NAMALWA (cell line): ENCODE measurements at regions not wholly inside any gene's neighbourhood (a gene's known extent, or its start where the extent isn't known, plus 50 kb on each side); places are given as distances from the start of the nearest gene placed in this dataset.

Experiments used
- DNase-seq: peaks from one replicate; pipeline ENCODE4 v3.0.0-alpha.2; 2015; ENCODE audit warnings: low spot score

GRCh38 chr15:47366884-47367283, 350.4 kb upstream of the SEMA6D start:
- no peak for DNase-seq

DNA sequence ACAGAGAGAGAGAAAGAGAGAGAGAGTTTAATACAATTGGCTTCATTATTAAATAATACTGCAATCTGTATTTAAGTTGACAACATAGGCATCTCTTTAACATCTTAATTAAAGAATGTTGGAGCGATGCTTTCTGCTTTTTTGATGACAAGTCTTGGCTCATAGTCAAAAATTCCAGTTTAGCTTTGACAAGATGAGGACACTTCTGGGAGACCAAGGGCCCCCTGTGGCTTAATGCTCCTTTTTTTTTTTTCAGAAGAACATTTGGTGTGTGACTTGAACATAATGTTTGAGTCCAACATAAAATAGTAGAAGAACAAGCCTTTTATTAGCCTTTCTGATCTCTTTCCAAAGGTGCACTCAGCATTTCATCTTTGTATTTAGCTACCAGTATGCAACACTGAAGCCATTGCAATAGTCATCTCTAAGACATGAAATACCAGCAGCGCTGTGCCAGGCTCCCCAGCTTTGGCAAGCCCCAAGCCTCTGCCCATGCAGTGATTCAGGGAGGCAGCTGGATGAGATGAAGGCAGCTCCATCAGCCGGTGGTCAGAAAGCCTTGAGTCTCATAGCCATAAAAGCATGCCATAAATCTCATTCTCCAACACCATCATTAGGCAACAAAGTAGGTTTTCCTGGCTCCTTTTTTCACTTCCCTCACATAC, 349.4 kb upstream of the SEMA6D start:
- no peak for DNase-seq

DNA sequence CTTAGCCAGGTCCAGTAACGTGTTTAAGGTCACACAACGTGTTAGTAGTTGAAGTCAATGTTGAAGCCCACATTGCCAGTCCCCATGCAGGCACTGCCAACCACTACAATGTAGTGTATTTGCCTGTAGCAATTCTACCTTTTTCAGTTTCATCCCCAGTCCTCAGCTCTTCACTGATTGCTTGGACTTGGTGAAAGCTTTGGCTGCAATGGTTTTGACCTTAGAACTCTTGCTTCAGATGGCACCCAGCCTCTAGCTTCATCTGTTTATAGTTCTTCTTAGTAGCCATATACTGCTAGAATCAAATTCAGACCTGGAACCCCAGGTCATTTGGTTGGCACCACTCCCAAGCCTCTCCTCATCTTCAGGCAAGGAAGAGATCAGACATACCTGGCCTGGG, 345.4 kb upstream of the SEMA6D start:
- DNase-seq, result no peak

DNA sequence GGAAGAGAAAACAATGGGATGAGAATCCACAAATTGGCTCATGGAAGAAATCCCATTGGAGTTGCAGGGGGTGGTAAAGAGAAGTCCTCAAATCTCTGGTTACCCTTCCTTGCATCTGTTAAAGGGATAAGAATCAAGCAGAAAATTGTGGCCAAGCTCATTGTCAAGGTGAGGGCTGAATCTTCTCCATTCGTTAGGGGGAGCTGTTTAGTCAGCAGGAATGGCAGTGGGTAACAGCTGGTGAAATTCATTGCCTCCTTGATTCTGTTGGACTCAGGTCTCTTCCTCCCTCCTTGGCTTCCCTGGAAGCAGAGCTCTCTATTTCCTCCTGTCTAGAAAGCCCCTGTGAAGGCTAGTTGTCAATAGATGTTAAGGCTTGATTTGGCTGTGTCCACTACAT, 343.1 kb upstream of the SEMA6D start:
- peak; percentile 9 for DNase-seq

- no peak for DNase-seq
Measured at GRCh38 chr15:47376190-47376589, 341.1 kb upstream of the SEMA6D start.

DNA sequence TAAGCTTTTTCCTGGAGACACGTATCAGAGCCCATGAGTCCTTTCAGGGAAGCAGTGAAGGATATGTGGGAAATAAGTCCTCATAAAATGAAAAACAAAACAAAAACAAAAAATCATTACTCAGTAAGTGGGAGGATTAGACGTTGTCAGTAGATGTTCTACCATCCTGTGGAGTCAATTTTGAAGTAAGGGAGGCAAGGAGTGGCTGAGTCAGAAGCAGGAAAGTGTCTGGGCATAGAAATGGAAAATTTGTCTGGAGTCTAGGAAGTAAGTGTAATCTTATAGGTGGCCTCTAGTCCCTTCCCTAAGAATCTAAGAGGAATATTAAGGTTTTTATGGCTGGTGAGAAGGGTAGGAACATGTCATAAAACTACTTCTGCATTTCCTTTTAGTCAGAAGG, 339.8 kb upstream of the SEMA6D start:
- no peak for DNase-seq

- DNase-seq, result no peak
Measured at GRCh38 chr15:47378527-47378926, 338.8 kb upstream of the SEMA6D start.

- DNase-seq, result no peak
Measured at GRCh38 chr15:47383102-47383501, 334.2 kb upstream of the SEMA6D start.

GRCh38 chr15:47383801-47384200, 333.5 kb upstream of the SEMA6D start:
- DNase-seq, result no peak

DNA sequence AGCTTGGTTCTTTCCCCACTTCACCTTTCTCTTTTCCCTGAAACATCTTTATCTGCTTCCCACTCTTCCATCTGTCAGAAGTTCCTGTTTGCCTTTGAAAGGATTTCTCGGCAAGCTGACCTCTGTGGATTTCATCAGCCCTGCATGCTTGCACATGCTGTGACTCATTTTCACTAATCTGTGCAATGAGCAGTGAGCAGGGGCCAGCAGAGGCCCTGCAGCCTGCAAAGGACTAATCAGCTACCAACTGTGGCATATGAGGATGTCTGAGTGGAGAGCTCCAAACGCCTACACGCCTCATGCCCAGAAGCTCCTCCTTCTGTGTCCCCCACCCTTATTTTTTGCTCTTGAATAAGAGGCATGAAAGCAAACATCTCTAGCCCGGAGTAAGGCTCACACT, 333.0 kb upstream of the SEMA6D start:
- DNase-seq, result no peak

DNA sequence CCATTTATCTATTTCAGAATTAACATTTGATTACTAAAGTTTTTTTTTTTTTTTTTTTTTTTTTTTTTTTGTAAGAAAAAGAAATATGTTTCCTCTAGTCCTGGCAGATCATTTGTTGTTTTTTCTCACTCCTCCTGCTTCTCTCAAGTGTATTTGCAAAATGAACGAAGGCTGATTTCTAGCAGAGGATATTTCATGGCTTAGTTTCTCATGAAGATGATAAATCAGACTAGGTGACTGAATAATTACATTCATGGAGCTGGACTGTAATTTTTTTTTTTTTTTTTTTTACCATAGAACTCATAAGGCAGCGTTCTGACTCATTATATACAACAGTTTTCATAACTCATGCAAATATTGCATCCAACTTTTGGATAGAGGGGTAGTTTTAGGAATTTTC, 332.5 kb upstream of the SEMA6D start:
- no peak for DNase-seq

DNA sequence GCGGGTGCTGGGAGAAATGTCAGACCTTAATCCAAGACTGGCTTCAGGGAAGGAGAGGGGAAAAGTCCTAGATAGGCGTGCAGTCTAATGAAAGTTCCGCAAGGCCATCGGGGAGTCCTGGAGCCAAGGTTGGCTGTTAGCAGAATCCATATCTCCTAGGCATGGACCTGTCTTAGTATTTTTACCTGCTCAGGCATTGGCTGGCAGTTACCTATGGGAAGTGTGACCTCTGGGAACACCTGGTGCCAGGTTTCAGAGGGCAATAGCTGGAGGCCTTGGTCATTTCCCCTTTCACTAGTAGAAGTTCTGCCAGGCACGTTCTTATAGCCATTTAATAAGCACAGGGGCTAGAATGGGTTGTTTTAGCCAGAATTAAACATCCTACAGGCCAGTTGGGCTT, 330.8 kb upstream of the SEMA6D start:
- no peak for DNase-seq

DNA sequence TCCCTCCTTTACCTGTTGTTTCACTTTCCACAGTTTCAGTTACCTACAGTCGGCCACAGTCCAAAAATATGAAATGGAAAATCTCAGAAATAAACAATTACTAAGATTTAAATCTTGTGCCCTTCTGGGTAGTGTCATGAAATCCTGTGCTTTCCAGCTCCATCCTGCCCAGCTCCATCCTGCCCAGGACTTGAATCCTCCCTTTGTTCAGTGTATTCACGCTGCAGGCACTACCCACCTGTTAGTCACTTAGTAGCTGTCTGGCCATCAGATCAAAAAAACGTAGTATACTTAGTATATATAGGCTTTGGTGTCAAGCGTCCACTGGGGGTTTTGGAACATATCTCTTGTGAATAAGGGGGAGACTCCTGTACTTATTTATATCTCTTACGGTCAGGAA, 329.0 kb upstream of the SEMA6D start:
- no peak for DNase-seq

DNA sequence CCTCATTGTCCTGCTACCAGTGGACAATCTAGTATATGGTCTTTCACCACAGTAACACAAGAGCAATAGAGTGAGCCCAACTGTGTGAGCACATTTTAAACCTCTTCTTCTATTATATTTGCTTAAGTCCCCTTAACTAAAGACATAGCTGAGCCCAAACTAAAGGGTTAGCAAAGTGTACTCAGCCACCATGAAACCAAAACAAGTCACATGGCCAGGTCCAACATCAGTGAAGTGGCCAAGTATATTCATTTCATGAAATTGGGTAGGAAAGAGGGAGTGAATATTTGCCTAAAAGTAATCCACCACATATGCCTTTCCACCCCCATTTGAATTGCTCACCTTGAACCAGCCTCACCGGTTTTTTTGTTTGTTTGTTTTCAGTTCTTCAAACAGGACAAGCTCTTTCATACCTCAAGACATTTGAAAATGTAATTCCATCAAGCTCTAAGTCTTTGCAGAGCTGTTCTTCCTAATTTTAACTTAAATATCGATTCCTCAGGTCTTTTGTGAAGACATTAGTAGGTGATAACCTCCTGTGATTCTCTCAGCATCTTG, 327.0 kb upstream of the SEMA6D start:
- no peak for DNase-seq

- DNase-seq, result no peak
Measured at GRCh38 chr15:47394286-47394809, 323.0 kb upstream of the SEMA6D start.

- DNase-seq, result no peak
Measured at GRCh38 chr15:47395076-47395475, 322.2 kb upstream of the SEMA6D start.

DNA sequence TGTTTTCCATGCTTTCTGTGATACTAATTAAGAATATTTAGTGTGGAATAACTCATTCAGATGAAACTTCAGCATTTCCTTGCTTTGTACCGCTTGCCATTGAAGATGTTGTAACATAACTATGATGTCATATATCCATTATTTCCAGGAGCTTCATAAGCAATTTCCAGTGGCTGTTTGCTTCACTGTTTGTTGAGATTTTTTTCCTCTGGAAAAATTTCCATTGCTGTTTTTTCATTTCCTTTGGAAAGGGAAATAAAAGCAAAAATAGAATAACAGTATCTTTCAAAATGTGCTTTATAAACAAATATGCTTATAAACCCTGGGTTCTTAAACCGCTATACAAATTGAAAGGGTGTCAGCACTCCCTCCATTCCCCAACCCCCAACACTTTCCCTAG, 319.6 kb upstream of the SEMA6D start:
- no peak for DNase-seq

- DNase-seq, result no peak
Measured at GRCh38 chr15:47398132-47398531, 319.2 kb upstream of the SEMA6D start.

DNA sequence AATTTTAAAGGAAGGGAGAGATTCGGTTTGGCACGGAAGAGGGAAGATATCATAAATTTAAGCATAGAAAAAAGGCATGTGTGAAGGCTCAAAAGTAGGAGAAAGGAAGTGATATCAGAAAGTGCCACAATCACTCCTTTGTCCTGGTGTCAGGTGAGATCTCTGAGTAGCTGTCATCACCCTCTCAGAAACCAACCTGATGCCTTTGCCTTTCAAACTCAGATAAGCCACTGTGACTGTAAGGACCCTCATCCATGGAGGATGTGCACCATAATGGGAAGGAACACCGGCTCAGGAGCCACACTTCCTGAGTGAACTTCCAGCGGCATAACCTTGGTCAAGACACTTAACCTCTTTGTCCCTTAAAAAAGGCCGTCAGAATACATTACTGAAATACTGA, 318.7 kb upstream of the SEMA6D start:
- no peak for DNase-seq

DNA sequence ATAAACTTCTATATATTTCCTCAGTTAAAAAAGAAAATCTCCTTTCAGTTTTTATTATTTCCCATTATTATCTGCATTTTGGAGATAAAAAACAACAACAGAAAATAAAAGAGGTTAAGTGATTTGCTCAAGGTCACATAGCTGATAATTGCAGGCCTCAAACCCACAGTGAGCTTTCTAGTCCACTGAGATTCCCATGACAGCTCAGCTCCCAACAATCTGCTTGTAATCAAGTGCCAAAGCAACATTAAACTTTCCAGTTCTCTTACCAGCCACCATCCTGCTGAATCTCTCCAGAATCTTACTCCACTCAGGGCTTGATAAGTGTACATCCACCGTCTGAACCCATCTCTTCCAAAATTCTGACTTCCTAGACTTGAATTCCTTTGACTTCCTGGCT, 318.2 kb upstream of the SEMA6D start:
- DNase-seq, result no peak

- DNase-seq, result no peak
Measured at GRCh38 chr15:47400603-47401002, 316.7 kb upstream of the SEMA6D start.

DNA sequence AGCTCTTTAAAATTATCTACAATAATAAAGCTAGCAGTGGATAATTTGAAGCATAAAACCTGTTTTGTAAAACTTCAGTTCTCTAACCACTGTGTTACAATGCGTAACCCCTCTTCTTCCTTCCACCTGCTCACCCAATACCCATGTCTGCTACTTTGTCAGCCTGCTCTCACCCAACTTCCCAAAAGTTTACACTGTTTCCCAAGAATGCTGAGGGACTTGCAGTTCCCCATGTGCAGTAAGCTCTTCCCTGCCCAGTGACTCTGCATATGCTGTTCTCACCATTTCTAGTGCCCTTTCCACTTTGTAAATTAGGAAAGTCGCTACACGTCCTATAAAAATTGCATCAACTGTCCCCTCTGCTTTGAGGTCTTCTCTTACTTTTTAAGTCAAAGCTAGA, 315.9 kb upstream of the SEMA6D start:
- no peak for DNase-seq

- DNase-seq, result no peak
Measured at GRCh38 chr15:47402829-47403228, 314.5 kb upstream of the SEMA6D start.

DNA sequence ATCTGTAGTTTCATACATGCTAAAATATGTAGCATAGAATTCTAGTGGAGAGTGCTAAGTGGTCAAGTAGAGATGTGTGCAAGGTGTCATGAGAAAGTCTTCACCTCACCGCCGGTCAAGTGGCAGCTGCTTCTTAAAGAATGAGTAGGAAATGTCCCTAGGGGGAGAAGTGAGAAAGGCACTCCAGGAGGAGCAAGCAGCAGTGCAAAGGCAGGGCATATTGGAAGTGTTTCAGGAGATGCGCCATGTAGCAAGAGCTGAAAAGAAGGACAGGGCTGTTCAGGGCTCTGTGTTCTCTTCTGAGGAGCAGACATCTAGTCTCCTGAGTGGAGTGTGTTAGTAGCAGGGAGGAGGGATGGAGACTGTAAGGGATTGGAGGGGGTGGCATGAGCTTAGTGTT, 312.4 kb upstream of the SEMA6D start:
- DNase-seq, result no peak
